ENCODE measurements at regions not wholly inside any gene's neighbourhood (a gene's known extent, or its start where the extent isn't known, plus 50 kb on each side); places are given as distances from the start of the nearest gene placed in this dataset.

- TF ChIP-seq POLR2AphosphoS5 (IDR thresholded peaks at IDR 0.05; ENCODE audit: borderline replicate concordance, low read depth, low read length): no peak
- no peak for TF ChIP-seq EZH2 (IDR thresholded peaks at IDR 0.05)
These were observed 56.6 kb upstream of the BET1 start for GRCh38 chr7:94060752-94061151.

All from SK-N-MC (cell line).